GM10248 (cell line): ENCODE measurements at regions not wholly inside any gene's neighbourhood (a gene's known extent, or its start where the extent isn't known, plus 50 kb on each side); places are given as distances from the start of the nearest gene placed in this dataset.

ENCODE experiments used
- CTCF ChIA-PET: fragments of 300-600 bp; sonication (Branson Sonifier 250); formaldehyde crosslinking; extraction: SDS; loops from one replicate; lab custom pipeline; 2021; ENCODE audit warnings: antibody characterized with exemption; lab: Yijun Ruan, JAX
- POLR2A ChIA-PET: fragments of 350-650 bp; sonication (Branson Sonifier 250); formaldehyde crosslinking; extraction: SDS; loops from one replicate; lab custom pipeline; 2020; ENCODE audit warnings: antibody characterized with exemption; lab: Yijun Ruan, JAX
- DNase-seq: peaks from one replicate; pipeline ENCODE4 v3.0.0; 2012; ENCODE audit errors: extremely low spot score
- CTCF ChIP-seq: IDR thresholded peaks from 2 replicates; pipeline ENCODE4 v1.5.1; 2012; ENCODE audit warnings: mild to moderate bottlenecking, low read depth; ENCODE audit errors: extremely low read depth, missing control alignments, control extremely low read depth

GRCh38 chr4:177582992-177583391 is 140.8 kb upstream of the AGA start:
- ChIA-PET CTCF (no interaction called here), POLR2A (no interaction called here)
- TF ChIP-seq CTCF = no peak
- DNase-seq = no peak

- DNase-seq = no peak
- no peak for TF ChIP-seq CTCF
- CTCF ChIA-PET = no interaction called here
- POLR2A ChIA-PET = no interaction called here
Measured at GRCh38 chr4:177587989-177588388, 145.8 kb upstream of the AGA start.

DNA sequence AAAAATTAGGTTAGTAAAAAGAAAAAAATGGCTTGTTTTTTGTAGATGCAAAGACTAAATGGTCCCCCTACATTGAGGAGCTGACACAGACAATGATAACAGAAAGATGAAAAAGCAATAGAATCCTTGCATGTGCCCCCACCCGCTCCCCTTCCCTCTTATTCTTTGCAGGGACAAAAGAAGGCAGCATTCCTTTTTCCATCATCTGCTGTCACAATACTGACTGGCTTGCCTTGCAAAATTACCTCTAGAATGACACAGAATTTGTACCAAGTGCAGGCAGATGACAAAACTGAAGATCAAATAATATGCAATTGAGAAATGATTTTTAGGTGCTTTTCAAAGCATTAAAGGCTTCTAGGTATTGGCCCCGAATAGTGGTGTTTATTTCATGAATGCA is 153.1 kb upstream of the AGA start:
- ChIA-PET CTCF (no interaction called here), POLR2A (no interaction called here)
- no peak for TF ChIP-seq CTCF
- no peak for DNase-seq

GRCh38 chr4:177596035-177596434 is 153.8 kb upstream of the AGA start:
- CTCF ChIA-PET = no interaction called here
- POLR2A ChIA-PET = no interaction called here
- no peak for TF ChIP-seq CTCF
- no peak for DNase-seq

DNA sequence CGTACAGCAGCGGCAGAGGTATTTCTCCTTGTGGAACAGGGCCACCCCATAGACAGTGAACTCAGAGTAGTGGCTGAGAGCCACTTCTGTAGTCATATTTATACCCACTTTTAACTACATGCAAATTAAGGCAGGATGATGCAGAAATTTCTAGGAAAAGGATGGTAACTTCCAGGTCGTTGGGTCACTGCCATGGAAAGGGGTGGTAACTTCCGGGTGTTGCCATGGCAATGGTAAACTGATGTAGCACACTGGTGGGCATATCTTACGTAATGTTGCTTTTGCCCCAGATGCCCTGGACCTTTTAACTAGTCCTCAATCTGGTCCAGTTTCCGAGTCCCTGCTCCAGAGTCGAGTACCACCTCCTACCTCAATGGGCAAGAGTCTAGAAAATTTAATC is 154.8 kb upstream of the AGA start:
- no peak for DNase-seq
- ChIA-PET CTCF (no interaction called here), POLR2A (no interaction called here)
- no peak for TF ChIP-seq CTCF

- ChIA-PET CTCF (no interaction called here), POLR2A (no interaction called here)
- no peak for DNase-seq
- no peak for TF ChIP-seq CTCF
Measured at GRCh38 chr4:177605252-177605651, 163.0 kb upstream of the AGA start.

DNA sequence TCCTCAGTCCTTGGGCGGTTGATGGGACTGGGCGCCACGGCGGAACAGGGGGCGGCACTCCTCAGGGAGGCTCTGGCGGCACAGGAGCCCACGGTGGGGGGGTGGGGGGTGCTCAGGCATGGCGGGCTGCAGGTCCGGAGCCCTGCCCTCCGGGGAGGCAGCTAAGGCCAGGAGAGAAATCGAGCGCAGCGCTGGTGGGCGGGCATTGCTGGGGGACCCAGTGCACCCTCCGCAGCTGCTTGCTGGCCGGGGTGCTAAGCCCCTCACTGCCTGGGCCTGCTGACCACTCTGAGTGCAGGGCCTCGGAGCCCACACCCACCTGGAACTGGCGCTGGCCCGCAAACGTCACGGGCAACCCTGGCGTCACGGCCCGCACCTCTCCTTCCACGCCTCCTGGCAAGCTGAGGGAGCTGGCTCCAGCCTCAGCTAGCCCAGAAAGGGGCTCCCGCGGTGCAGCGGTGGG is 164.9 kb upstream of the AGA start:
- POLR2A ChIA-PET = interaction anchor here (0.6 kb wide), 1 partner anchor 346 kb away, joined by 3 read pairs; no protein-coding TSS in a partner anchor
- no peak for DNase-seq
- CTCF ChIA-PET = interaction anchor here (1.3 kb wide), 1 partner anchor 9 kb away, joined by 3 read pairs; no protein-coding TSS in a partner anchor
- no peak for TF ChIP-seq CTCF
